ENCODE measurements at regions not wholly inside any gene's neighbourhood (a gene's known extent, or its start where the extent isn't known, plus 50 kb on each side); places are given as distances from the start of the nearest gene placed in this dataset.

DNA sequence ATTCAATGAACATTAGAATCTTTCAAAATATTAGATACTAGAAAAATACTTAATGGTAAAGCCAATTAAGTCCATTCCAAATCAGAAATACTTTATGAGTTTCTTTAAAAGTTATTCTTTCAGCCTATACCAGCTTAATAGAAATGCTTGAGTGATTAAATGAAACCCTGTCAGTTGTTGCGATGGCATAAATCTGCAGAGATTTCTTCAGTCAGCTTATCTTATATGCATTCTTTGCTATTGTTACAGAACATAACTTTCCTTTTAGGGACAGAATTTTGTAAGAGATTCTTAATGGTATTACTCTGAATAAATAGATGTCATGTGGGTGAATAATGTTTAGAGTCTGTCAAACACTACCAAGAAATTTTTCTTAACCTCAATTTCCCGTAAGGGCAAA lies 325.0 kb upstream of the HAND2 start:
- H2BK12ac ChIP-seq (ENCODE audit: insufficient read length, low read depth, low read length), result no peak overlapping the region
- H2BK20ac ChIP-seq (ENCODE audit: low read depth, low read length, poor library complexity, severe bottlenecking), result no peak overlapping the region
- WGBS (ENCODE audit: extremely low coverage, insufficient read length, low lambda C conversion rate), result no CpG with 5 or more reads among the region's 2 CpGs
- H2AFZ ChIP-seq (ENCODE audit: low read length), result no peak overlapping the region
- no peaks in the 10 kb centered on the region for H3K4me1 Mint-ChIP-seq
- H3K9ac ChIP-seq (ENCODE audit: extremely low read depth, insufficient read length, low read length), result no peak overlapping the region
- no peak overlapping the region for H2AK5ac ChIP-seq (ENCODE audit: insufficient read length, low read length)
- no peak overlapping the region for H4K91ac ChIP-seq (ENCODE audit: insufficient read length, low read depth, low read length)
- no peaks in the 10 kb centered on the region; the same call in 1 of the 2 replicates for H3K27me3 Mint-ChIP-seq (ENCODE audit: low read depth)
- no peaks in the 10 kb centered on the region for H3K79me1 ChIP-seq (ENCODE audit: insufficient read depth, low read depth, low read length, poor library complexity, severe bottlenecking)
- H3K27me3 ChIP-seq (ENCODE audit: insufficient read depth, low read length), result no peaks in the 10 kb centered on the region
- no peak overlapping the region for H3K4ac ChIP-seq (ENCODE audit: low read depth, low read length)
- H3K27ac ChIP-seq (ENCODE audit: insufficient read length, low read depth, low read length), result no peak overlapping the region
- no peaks in the 10 kb centered on the region for H4K20me1 ChIP-seq (ENCODE audit: control insufficient read depth, insufficient read depth, insufficient read length)
- H3K36me3 Mint-ChIP-seq (ENCODE audit: insufficient read depth in 1 of 3, low read depth in 3 of 3), result no peaks in the 10 kb centered on the region
- no peak overlapping the region for H4K5ac ChIP-seq (ENCODE audit: insufficient read length, low read depth, low read length)
- H2BK120ac ChIP-seq (ENCODE audit: low read depth, low read length, poor library complexity, severe bottlenecking), result no peak overlapping the region
- H3K18ac ChIP-seq (ENCODE audit: insufficient read length, low read depth, low read length), result no peak overlapping the region
- no peaks in the 10 kb centered on the region for H3K4me1 ChIP-seq (ENCODE audit: insufficient read depth, low read length)
- H3K4me2 ChIP-seq (ENCODE audit: insufficient read depth, insufficient read length, low read length), result no peak overlapping the region
- no peaks in the 10 kb centered on the region for H3K23me2 ChIP-seq (ENCODE audit: insufficient read length, low read depth, low read length, poor library complexity, severe bottlenecking)
- no peak overlapping the region for H3T11ph ChIP-seq (ENCODE audit: low read length)
- no peak for DNase-seq
- TF ChIP-seq, protein P1, sequence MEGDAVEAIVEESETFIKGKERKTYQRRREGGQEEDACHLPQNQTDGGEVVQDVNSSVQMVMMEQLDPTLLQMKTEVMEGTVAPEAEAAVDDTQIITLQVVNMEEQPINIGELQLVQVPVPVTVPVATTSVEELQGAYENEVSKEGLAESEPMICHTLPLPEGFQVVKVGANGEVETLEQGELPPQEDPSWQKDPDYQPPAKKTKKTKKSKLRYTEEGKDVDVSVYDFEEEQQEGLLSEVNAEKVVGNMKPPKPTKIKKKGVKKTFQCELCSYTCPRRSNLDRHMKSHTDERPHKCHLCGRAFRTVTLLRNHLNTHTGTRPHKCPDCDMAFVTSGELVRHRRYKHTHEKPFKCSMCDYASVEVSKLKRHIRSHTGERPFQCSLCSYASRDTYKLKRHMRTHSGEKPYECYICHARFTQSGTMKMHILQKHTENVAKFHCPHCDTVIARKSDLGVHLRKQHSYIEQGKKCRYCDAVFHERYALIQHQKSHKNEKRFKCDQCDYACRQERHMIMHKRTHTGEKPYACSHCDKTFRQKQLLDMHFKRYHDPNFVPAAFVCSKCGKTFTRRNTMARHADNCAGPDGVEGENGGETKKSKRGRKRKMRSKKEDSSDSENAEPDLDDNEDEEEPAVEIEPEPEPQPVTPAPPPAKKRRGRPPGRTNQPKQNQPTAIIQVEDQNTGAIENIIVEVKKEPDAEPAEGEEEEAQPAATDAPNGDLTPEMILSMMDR (conservative IDR thresholded peaks at IDR 0.05), result no peak
- no peaks in the 10 kb centered on the region for H3K9me3 ChIP-seq (ENCODE audit: control insufficient read depth, low read depth, low read length)
- H2BK5ac ChIP-seq (ENCODE audit: insufficient read length, low read length), result no peak overlapping the region
- no peak overlapping the region for H3K56ac ChIP-seq (ENCODE audit: insufficient read length, low read depth, low read length)
- no peak overlapping the region for H3K27ac Mint-ChIP-seq
- no peak overlapping the region for H3K14ac ChIP-seq (ENCODE audit: insufficient read depth, low read length)
- no peak overlapping the region for H4K8ac ChIP-seq (replicated peaks; ENCODE audit: insufficient read length, low read depth, low read length)
- no peak overlapping the region for H3K23ac ChIP-seq (ENCODE audit: insufficient read length, low read depth, low read length)
- no peaks in the 10 kb centered on the region for H3K9me3 Mint-ChIP-seq
- no peak overlapping the region for H3K4me3 Mint-ChIP-seq
- no peak overlapping the region for H2BK15ac ChIP-seq (ENCODE audit: low read depth, low read length)
- H3K79me2 ChIP-seq (ENCODE audit: insufficient read depth, low read length), result no peaks in the 10 kb centered on the region
